ENCODE measurements at regions not wholly inside any gene's neighbourhood (a gene's known extent, or its start where the extent isn't known, plus 50 kb on each side); places are given as distances from the start of the nearest gene placed in this dataset.

DNA sequence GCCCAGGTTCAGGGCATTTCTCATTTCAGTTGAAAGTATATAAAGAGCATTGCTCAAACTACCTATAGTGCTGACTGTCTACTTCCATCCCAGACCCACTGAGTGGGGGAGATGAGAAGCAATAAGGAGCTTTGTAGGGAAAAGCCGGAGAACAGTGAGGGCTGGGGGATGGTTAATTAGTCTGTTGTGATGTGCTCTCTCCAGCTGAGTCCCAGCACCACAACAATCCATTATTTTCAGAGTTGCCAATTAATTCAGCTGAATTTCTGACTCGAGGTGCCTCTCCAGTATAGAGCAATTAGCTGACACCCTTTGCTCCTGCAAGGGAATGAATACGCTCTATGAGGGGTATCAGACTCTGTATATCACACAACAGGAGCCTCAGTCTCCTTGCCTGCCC, 1118.6 kb downstream of the SORCS3 start:
- Histone ChIP-seq H3K27ac (ENCODE audit: low read length) (no peak overlapping the region), H3K9ac (ENCODE audit: low read length) (no peak overlapping the region), H3K9me3 (replicated peaks; ENCODE audit: insufficient read depth, low read length) (no peaks in the 10 kb centered on the region), H3K27me3 (replicated peaks; ENCODE audit: insufficient read depth, low read length) (no peaks in the 10 kb centered on the region), H3K4me2 (ENCODE audit: low read depth, low read length) (no peak overlapping the region), H2AFZ (ENCODE audit: low read length) (no peak overlapping the region), H4K20me1 (ENCODE audit: insufficient read depth, low read length) (no peaks in the 10 kb centered on the region), H3K36me3 (replicated peaks; ENCODE audit: insufficient read depth, low read length) (no peaks in the 10 kb centered on the region), H3K9me2 (replicated peaks; ENCODE audit: insufficient read depth, low read length) (no peaks in the 10 kb centered on the region), H3F3A (ENCODE audit: insufficient read depth, low read length) (no peaks in the 10 kb centered on the region), H3K79me2 (ENCODE audit: low read length) (no peaks in the 10 kb centered on the region), H3K4me3 (ENCODE audit: low read length) (no peak overlapping the region), H3K4me1 (ENCODE audit: low read length) (no peaks in the 10 kb centered on the region)
- TF ChIP-seq EZH2 (optimal IDR thresholded peaks at IDR 0.05; ENCODE audit: low read depth, low read length) (no peak), EZH2phosphoT487 (IDR thresholded peaks at IDR 0.05; ENCODE audit: low read length) (no peak)
- TF ChIP-seq, protein P1, sequence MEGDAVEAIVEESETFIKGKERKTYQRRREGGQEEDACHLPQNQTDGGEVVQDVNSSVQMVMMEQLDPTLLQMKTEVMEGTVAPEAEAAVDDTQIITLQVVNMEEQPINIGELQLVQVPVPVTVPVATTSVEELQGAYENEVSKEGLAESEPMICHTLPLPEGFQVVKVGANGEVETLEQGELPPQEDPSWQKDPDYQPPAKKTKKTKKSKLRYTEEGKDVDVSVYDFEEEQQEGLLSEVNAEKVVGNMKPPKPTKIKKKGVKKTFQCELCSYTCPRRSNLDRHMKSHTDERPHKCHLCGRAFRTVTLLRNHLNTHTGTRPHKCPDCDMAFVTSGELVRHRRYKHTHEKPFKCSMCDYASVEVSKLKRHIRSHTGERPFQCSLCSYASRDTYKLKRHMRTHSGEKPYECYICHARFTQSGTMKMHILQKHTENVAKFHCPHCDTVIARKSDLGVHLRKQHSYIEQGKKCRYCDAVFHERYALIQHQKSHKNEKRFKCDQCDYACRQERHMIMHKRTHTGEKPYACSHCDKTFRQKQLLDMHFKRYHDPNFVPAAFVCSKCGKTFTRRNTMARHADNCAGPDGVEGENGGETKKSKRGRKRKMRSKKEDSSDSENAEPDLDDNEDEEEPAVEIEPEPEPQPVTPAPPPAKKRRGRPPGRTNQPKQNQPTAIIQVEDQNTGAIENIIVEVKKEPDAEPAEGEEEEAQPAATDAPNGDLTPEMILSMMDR (IDR thresholded peaks at IDR 0.05; ENCODE audit: low read length): no peak
- DNase-seq: no peak

DNA sequence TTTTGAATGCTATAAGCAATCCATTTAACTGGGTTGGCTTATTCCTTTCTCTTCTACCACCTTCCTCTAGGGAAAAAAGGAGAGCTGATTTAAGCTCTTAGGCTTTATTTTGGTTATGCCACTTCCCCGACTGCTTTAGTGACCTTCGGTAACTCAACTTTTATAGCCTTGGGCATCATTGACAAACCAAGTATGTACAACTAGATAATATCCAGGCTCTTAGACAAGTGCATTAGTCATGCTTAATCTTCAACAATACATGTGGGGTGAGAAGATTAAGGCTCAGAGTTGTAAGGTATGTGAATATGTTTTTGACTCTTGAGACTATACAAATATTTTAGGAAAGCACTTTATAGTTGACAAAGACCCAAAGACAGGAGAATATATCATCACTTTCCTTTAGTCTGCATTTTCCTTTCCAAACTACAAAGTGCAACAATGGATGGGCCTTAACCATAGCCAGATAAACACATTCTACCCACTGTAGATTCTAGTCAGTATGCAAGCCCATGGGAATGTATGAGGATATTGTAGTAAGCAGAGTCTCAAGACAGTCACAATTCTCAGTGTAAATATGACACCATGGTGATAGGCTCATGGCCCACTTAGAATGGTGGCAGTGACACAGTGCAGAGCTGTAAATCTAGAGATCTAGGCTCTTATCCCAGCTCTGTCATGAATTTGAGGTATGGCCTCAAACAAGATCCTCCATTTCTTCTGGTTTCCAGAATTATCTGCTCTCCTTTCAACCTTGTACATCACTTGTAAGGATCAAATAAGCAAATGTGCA, 1117.3 kb downstream of the SORCS3 start:
- H3K9me3 ChIP-seq (replicated peaks; ENCODE audit: insufficient read depth, low read length): no peaks in the 10 kb centered on the region
- DNase-seq: no peak
- H3K27me3 ChIP-seq (replicated peaks; ENCODE audit: insufficient read depth, low read length): no peaks in the 10 kb centered on the region

DNA sequence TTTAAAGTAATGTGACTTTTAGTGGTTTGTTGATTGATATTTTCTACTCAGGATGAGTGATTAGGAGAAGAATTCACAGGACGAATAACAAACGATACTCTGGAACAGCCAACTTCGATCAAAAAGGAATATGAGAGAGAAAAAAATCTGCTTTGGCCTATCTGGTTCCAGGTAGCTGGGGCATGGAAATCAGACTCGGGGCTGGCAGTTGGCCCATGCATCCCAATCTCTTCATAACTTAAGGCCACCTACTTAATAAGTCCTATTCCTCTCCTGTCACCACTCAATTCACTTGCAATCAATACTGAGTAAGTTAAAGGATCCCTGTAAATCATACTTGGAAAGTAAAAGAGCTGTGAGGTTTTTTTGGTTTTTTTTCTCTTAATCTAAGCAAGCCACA, 1116.2 kb downstream of the SORCS3 start:
- Histone ChIP-seq H3K9me3 (replicated peaks; ENCODE audit: insufficient read depth, low read length) (no peaks in the 10 kb centered on the region), H3K27ac (ENCODE audit: low read length) (no peak overlapping the region), H2AFZ (ENCODE audit: low read length) (no peak overlapping the region), H3K9me2 (replicated peaks; ENCODE audit: insufficient read depth, low read length) (no peaks in the 10 kb centered on the region), H3K79me2 (ENCODE audit: low read length) (no peaks in the 10 kb centered on the region), H3K27me3 (replicated peaks; ENCODE audit: insufficient read depth, low read length) (no peaks in the 10 kb centered on the region), H3K4me3 (ENCODE audit: low read length) (no peak overlapping the region), H3K9ac (ENCODE audit: low read length) (no peak overlapping the region), H3F3A (ENCODE audit: insufficient read depth, low read length) (no peaks in the 10 kb centered on the region), H3K4me1 (ENCODE audit: low read length) (no peaks in the 10 kb centered on the region), H3K4me2 (ENCODE audit: low read depth, low read length) (no peak overlapping the region), H3K36me3 (replicated peaks; ENCODE audit: insufficient read depth, low read length) (no peaks in the 10 kb centered on the region), H4K20me1 (ENCODE audit: insufficient read depth, low read length) (no peaks in the 10 kb centered on the region)
- no peak for DNase-seq
- TF ChIP-seq EZH2phosphoT487 (IDR thresholded peaks at IDR 0.05; ENCODE audit: low read length) (no peak), EZH2 (optimal IDR thresholded peaks at IDR 0.05; ENCODE audit: low read depth, low read length) (no peak)
- TF ChIP-seq, protein P1 (IDR thresholded peaks at IDR 0.05; ENCODE audit: low read length): no peak

More for the DNA sequence above, 1117.3 kb downstream of the SORCS3 start:
- no peak overlapping the region for H3K4me2 ChIP-seq (ENCODE audit: low read depth, low read length)
- no peaks in the 10 kb centered on the region for H3F3A ChIP-seq (ENCODE audit: insufficient read depth, low read length)
- no peak overlapping the region for H2AFZ ChIP-seq (ENCODE audit: low read length)
- TF ChIP-seq, protein P1 (IDR thresholded peaks at IDR 0.05; ENCODE audit: low read length): no peak
- TF ChIP-seq EZH2 (optimal IDR thresholded peaks at IDR 0.05; ENCODE audit: low read depth, low read length): no peak
- TF ChIP-seq EZH2phosphoT487 (IDR thresholded peaks at IDR 0.05; ENCODE audit: low read length): no peak
- H4K20me1 ChIP-seq (ENCODE audit: insufficient read depth, low read length): no peaks in the 10 kb centered on the region
- H3K4me1 ChIP-seq (ENCODE audit: low read length): no peaks in the 10 kb centered on the region
- H3K27ac ChIP-seq (ENCODE audit: low read length): no peak overlapping the region
- no peaks in the 10 kb centered on the region for H3K9me2 ChIP-seq (replicated peaks; ENCODE audit: insufficient read depth, low read length)
- H3K4me3 ChIP-seq (ENCODE audit: low read length): no peak overlapping the region
- H3K9ac ChIP-seq (ENCODE audit: low read length): no peak overlapping the region
- no peaks in the 10 kb centered on the region for H3K36me3 ChIP-seq (replicated peaks; ENCODE audit: insufficient read depth, low read length)
- H3K79me2 ChIP-seq (ENCODE audit: low read length): no peaks in the 10 kb centered on the region

All from MM.1S (cell line).